HepG2 (cell line): ENCODE measurements at regions not wholly inside any gene's neighbourhood (a gene's known extent, or its start where the extent isn't known, plus 50 kb on each side); places are given as distances from the start of the nearest gene placed in this dataset.

ENCODE experiments used
- ATAC-seq: fragments of 200-7000 bp; cut with Tn5 transposase; 3 replicates; pipeline ENCODE4 v1.9.1; 2020; ENCODE audit warnings: mild to moderate bottlenecking, moderate library complexity
- BruUV-seq: library from RNA; stranded (reverse); fragments of 400-500 nt; replicated peaks from 2 replicates; lab custom pipeline; 2021; lab: Mats Ljungman, UMichigan
- CTCF ChIA-PET: fragments of 300-600 bp; formaldehyde crosslinking; extraction: SDS; loops from one replicate; lab custom pipeline; 2021; ENCODE audit warnings: low total read pairs, inconsistent platforms, low intra/inter-chr PET ratio; lab: Yijun Ruan, JAX
- POLR2A ChIA-PET: fragments of 350-600 bp; sonication (Branson Sonifier 250); formaldehyde crosslinking; loops from one replicate; lab custom pipeline; 2020; ENCODE audit warnings: antibody characterized with exemption, inconsistent platforms; lab: Yijun Ruan, JAX
- DNase-seq: peaks from one replicate; pipeline ENCODE4 v3.0.0-alpha.2; 2015; ENCODE audit warnings: low spot score
- FAIRE-seq: peaks from 3 replicates; lab custom pipeline; 2011; peaks lifted over from hg19 to GRCh38; lab: Jason Lieb, UNC
- H2AFZ ChIP-seq: one replicate; pipeline ENCODE4 v1.6.1; 2011; ENCODE audit warnings: low read length, inconsistent platforms
- H3K27ac ChIP-seq: fragments of 300-600 bp; 3 replicates; pipeline ENCODE4 v1.8.0; 2011; ENCODE audit warnings: mixed run types, mild to moderate bottlenecking, mixed read lengths, low read length, inconsistent platforms; ENCODE audit not compliant: insufficient read depth; ENCODE audit errors: extremely low read length
- H3K27me3 ChIP-seq, 2 experiments: fragments of 200-600 bp in 1 of 2; 2 replicates in 1 of 2; 3 replicates in 1 of 2; pipeline versions ENCODE4 v1.6.0 to v1.8.0; 2011; ENCODE audit warnings: low read length in 2 of 2, mild to moderate bottlenecking in 2 of 2, moderate library complexity in 2 of 2, inconsistent platforms in 1 of 2; ENCODE audit not compliant: insufficient read depth in 2 of 2, control insufficient read depth in 1 of 2
- H3K36me3 ChIP-seq, 2 experiments: fragments of 200-600 bp in 1 of 2; replicated peaks in 1 of 2; 2 replicates in 1 of 2; 3 replicates in 1 of 2; pipeline versions ENCODE4 v1.5.1 to v1.8.0; 2011; ENCODE audit warnings: low read length in 2 of 2, inconsistent platforms in 1 of 2; ENCODE audit not compliant: insufficient read depth in 2 of 2, control insufficient read depth in 1 of 2
- H3K4me1 ChIP-seq: 2 replicates; pipeline ENCODE4 v1.5.1; 2012; ENCODE audit warnings: low read length, inconsistent platforms; ENCODE audit not compliant: insufficient read depth
- H3K4me2 ChIP-seq: 2 replicates; pipeline ENCODE4 v1.6.0; 2011; ENCODE audit warnings: low read depth, low read length, inconsistent platforms
- H3K4me3 ChIP-seq, 3 experiments: fragments of 200-600 bp in 1 of 3; sonication (generic), shearing (Covaris generic) in 1 of 3; replicated peaks in 1 of 3; 2 replicates each; pipeline ENCODE4 v1.5.1; 2011 to 2016; ENCODE audit warnings: low read length in 3 of 3, inconsistent platforms in 2 of 3, low read depth in 2 of 3, mild to moderate bottlenecking in 2 of 3, control low read depth in 1 of 3, mixed read lengths in 1 of 3; ENCODE audit not compliant: insufficient read depth in 1 of 3
- H3K79me2 ChIP-seq: one replicate; pipeline ENCODE4 v1.6.1; 2011; ENCODE audit warnings: low read length, inconsistent platforms; ENCODE audit not compliant: insufficient read depth
- H3K9ac ChIP-seq: 2 replicates; pipeline ENCODE4 v1.6.0; 2011; ENCODE audit warnings: mild to moderate bottlenecking, low read depth, low read length, inconsistent platforms; ENCODE audit not compliant: insufficient read depth
- H3K9me3 ChIP-seq: 2 replicates; pipeline ENCODE4 v1.5.1; 2012; ENCODE audit warnings: mild to moderate bottlenecking, low read length
- H4K20me1 ChIP-seq: 2 replicates; pipeline ENCODE4 v1.6.0; 2011; ENCODE audit warnings: inconsistent platforms, mild to moderate bottlenecking, low read length, moderate library complexity; ENCODE audit not compliant: insufficient read depth
- AKAP8 ChIP-seq: sonication (generic); formaldehyde crosslinking; IDR thresholded peaks from 2 replicates; pipeline ENCODE4 v1.5.1; 2020; ENCODE audit warnings: mild to moderate bottlenecking, missing genetic modification reagents
- CHCHD3 ChIP-seq: sonication (generic); formaldehyde crosslinking; IDR thresholded peaks from 2 replicates; pipeline ENCODE4 v1.8.0; 2022; ENCODE audit warnings: mild to moderate bottlenecking, missing genetic modification reagents, moderate library complexity
- DZIP1 ChIP-seq: sonication (generic); formaldehyde crosslinking; IDR thresholded peaks from 2 replicates; pipeline ENCODE4 v1.5.0; 2020; ENCODE audit warnings: mild to moderate bottlenecking, missing genetic modification reagents
- NCOA5 ChIP-seq: sonication (generic); formaldehyde crosslinking; IDR thresholded peaks from 2 replicates; pipeline ENCODE4 v1.4.0; 2020; ENCODE audit warnings: missing genetic modification reagents
- NFYC ChIP-seq: IDR thresholded peaks from 2 replicates; pipeline ENCODE4 v1.6.1; 2016; ENCODE audit warnings: missing genetic modification reagents, missing compliant biosample characterization
- SIN3A ChIP-seq: IDR thresholded peaks from 2 replicates; pipeline ENCODE4 v1.6.1; 2011; ENCODE audit warnings: low read depth, mild to moderate bottlenecking, control low read depth, low read length, borderline replicate concordance
- SRSF9 ChIP-seq: fragments of 200-400 bp; formaldehyde crosslinking; IDR thresholded peaks from 2 replicates; pipeline ENCODE4 v1.6.1; 2018; ENCODE audit warnings: borderline replicate concordance, mild to moderate bottlenecking, low read depth, low read length; ENCODE audit not compliant: insufficient read depth, poor library complexity, severe bottlenecking
- TBP ChIP-seq: sonication (generic); formaldehyde crosslinking; IDR thresholded peaks from 2 replicates; pipeline ENCODE4 v1.5.0; 2020; ENCODE audit warnings: missing genetic modification reagents
- ZBED4 ChIP-seq: sonication (generic); formaldehyde crosslinking; IDR thresholded peaks from 2 replicates; pipeline ENCODE4 v1.4.0; 2020; ENCODE audit warnings: missing genetic modification reagents, borderline replicate concordance
- ZFP36 ChIP-seq: fragments of 150-350 bp; IDR thresholded peaks from 2 replicates; pipeline ENCODE4 v1.6.1; 2018; ENCODE audit warnings: borderline replicate concordance, low read length, low read depth; ENCODE audit not compliant: partially characterized antibody
- ZNF263 ChIP-seq: sonication (generic); formaldehyde crosslinking; IDR thresholded peaks from 2 replicates; pipeline ENCODE4 v1.4.0; 2020; ENCODE audit warnings: missing genetic modification reagents
- ZNF367 ChIP-seq: sonication (generic); formaldehyde crosslinking; IDR thresholded peaks from 2 replicates; pipeline ENCODE4 v1.4.0; 2020; ENCODE audit warnings: missing genetic modification reagents, borderline replicate concordance
- ZNF44 ChIP-seq: sonication (generic); formaldehyde crosslinking; IDR thresholded peaks from 2 replicates; pipeline ENCODE4 v1.5.1; 2020; ENCODE audit warnings: mild to moderate bottlenecking, missing genetic modification reagents
- ZNF562 ChIP-seq: sonication (generic); formaldehyde crosslinking; IDR thresholded peaks from 2 replicates; pipeline ENCODE4 v1.8.0; 2022; ENCODE audit warnings: missing genetic modification reagents, borderline replicate concordance
- ZNF614 ChIP-seq: IDR thresholded peaks from 2 replicates; pipeline ENCODE4 v1.6.1; 2018; ENCODE audit warnings: missing biosample characterization, missing genetic modification reagents, inconsistent platforms, borderline replicate concordance
- ZNF883 ChIP-seq: sonication (generic); formaldehyde crosslinking; IDR thresholded peaks from 2 replicates; pipeline ENCODE4 v1.5.1; 2020; ENCODE audit warnings: mild to moderate bottlenecking, missing genetic modification reagents; ENCODE audit errors: not compliant biosample characterization
- WGBS: methylation state at CpG from one replicate; pipeline ENCODE4 v1.1.6; 2017; ENCODE audit warnings: low lambda C conversion rate; 5-methylcytosine and 5-hydroxymethylcytosine counted together
- in situ Hi-C: cut with HindIII; loops from 2 replicates; pipeline ENCODE4 v1.10.0; 2017; ENCODE audit warnings: low pct_unique_long_range_greater_than_20kb; ENCODE audit not compliant: extremely low pct_ligation_motif_present
- intact Hi-C: fragments of 100-400 bp; cut with micrococcal nuclease; formaldehyde crosslinking; loops from one replicate; pipeline ENCODE4 v1.10.0; 2022; ENCODE audit not compliant: unreplicated experiment

GRCh38 chr11:28690746-28691145, 582.6 kb downstream of the METTL15 start (continued):
- TF ChIP-seq ZFP36 (no peak), CHCHD3 (CRISPR knock-in tag) (no peak), ZNF44 (CRISPR knock-in tag) (no peak), NFYC (CRISPR knock-in tag) (no peak)

GRCh38 chr11:28684011-28684586, 575.9 kb downstream of the METTL15 start:
- BruUV-seq = no TSS peak

More at GRCh38 chr11:28684011-28684586, 575.9 kb downstream of the METTL15 start:
- Histone ChIP-seq H3K4me2 (no peak overlapping the region), H3K36me3 (no peaks in the 10 kb centered on the region), H3K27me3 (peaks cover 0 to 1% of the 10 kb centered on the region in 2 experiments; a peak in 1 of 5 replicates), H3K4me1 (no peaks in the 10 kb centered on the region), H3K4me3 (no peak overlapping the region), H4K20me1 (no peaks in the 10 kb centered on the region), H2AFZ (no peak overlapping the region), H3K9ac (no peak overlapping the region), H3K79me2 (no peaks in the 10 kb centered on the region), H3K27ac (no peak overlapping the region), H3K9me3 (no peaks in the 10 kb centered on the region)
- ATAC-seq = no peak
- ChIA-PET POLR2A (no interaction called here), CTCF (no interaction called here)
- no peak for TF ChIP-seq ZNF614 (CRISPR knock-in tag)
- TF ChIP-seq ZNF883 (CRISPR knock-in tag) = no peak
- no peak for TF ChIP-seq AKAP8
- no peak for TF ChIP-seq ZBED4 (CRISPR knock-in tag)
- TF ChIP-seq SIN3A = no peak
- TF ChIP-seq CHCHD3 (CRISPR knock-in tag) = no peak
- no peak for TF ChIP-seq DZIP1 (CRISPR knock-in tag)
- TF ChIP-seq NCOA5 (CRISPR knock-in tag) = no peak
- TF ChIP-seq ZNF562 (CRISPR knock-in tag) = no peak
- TF ChIP-seq ZNF367 = no peak
- TF ChIP-seq ZNF263 (CRISPR knock-in tag) = no peak
- no peak for TF ChIP-seq TBP (CRISPR knock-in tag)
- TF ChIP-seq SRSF9 = no peak
- DNase-seq = no peak
- WGBS = 1% methylated on average over 4 of the region's 4 CpGs
- intact Hi-C loops = loop anchor here (10.0 kb wide), 1 partner anchor 471 kb away; no protein-coding TSS in a partner anchor
- FAIRE-seq = no peak
- in situ Hi-C loops = loop anchor here (25.0 kb wide), 1 partner anchor 653 kb away; no protein-coding TSS in a partner anchor
